BJ (cell line): ENCODE measurements at regions not wholly inside any gene's neighbourhood (a gene's known extent, or its start where the extent isn't known, plus 50 kb on each side); places are given as distances from the start of the nearest gene placed in this dataset.

Source experiments
- CTCF ChIA-PET: fragments of 350-600 bp; formaldehyde crosslinking; extraction: SDS; loops from one replicate; lab custom pipeline; 2021; ENCODE audit warnings: antibody characterized with exemption, inconsistent platforms; lab: Yijun Ruan, JAX
- POLR2A ChIA-PET: fragments of 300-600 bp; sonication (Branson Sonifier 250); formaldehyde crosslinking; extraction: SDS; loops from one replicate; lab custom pipeline; 2021; ENCODE audit warnings: antibody characterized with exemption; lab: Charles Lee
- DNase-seq: peaks from one replicate; pipeline ENCODE4 v3.0.0-alpha.2; 2011; ENCODE audit warnings: low read depth
- H3K27me3 ChIP-seq: 2 replicates; pipeline ENCODE4 v1.6.0; 2011; ENCODE audit warnings: low read length; ENCODE audit not compliant: control insufficient read depth, insufficient read depth
- H3K36me3 ChIP-seq: 2 replicates; pipeline ENCODE4 v1.5.1; 2011; ENCODE audit warnings: low read length; ENCODE audit not compliant: control insufficient read depth, insufficient read depth
- H3K4me3 ChIP-seq: 2 replicates; pipeline ENCODE4 v1.5.1; 2011; ENCODE audit warnings: low read depth, mild to moderate bottlenecking, control low read depth, low read length
- TF ChIP-seq, protein P1 (sequence below): IDR thresholded peaks from 2 replicates; pipeline ENCODE4 v1.5.1; 2011; ENCODE audit warnings: low read depth, mild to moderate bottlenecking, control low read depth, inconsistent platforms, low read length, moderate library complexity; ENCODE audit not compliant: insufficient read depth

DNA sequence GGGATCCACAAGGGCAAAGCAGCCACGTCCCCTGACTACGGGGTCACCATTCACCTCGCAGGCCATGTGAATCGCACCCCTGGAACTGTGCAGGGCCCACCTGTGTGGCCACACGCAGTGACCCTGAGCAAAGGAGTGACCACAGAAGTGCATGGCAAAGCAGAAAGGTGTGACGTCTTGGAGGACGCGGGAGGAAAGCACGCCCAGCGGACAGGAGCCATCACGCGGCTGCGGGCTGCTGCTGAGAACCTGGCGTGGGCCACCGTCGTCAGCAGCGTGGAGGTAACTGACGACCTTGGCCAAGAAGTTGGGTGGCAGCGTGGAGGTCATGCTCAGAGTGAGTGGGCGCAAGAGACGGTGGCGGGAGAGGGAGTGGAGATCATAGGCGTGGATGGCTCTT, 76.7 kb upstream of the C1orf174 start:
- CTCF ChIA-PET, result no interaction called here

GRCh38 chr1:3978196-3978989, 78.3 kb upstream of the C1orf174 start:
- CTCF ChIA-PET, result no interaction called here

More for the DNA sequence above, 76.7 kb upstream of the C1orf174 start:
- POLR2A ChIA-PET, result no interaction called here
- no peak for DNase-seq
- Histone ChIP-seq H3K36me3 (no peaks in the 10 kb centered on the region), H3K27me3 (no peaks in the 10 kb centered on the region), H3K4me3 (no peak overlapping the region)
- TF ChIP-seq, protein P1, sequence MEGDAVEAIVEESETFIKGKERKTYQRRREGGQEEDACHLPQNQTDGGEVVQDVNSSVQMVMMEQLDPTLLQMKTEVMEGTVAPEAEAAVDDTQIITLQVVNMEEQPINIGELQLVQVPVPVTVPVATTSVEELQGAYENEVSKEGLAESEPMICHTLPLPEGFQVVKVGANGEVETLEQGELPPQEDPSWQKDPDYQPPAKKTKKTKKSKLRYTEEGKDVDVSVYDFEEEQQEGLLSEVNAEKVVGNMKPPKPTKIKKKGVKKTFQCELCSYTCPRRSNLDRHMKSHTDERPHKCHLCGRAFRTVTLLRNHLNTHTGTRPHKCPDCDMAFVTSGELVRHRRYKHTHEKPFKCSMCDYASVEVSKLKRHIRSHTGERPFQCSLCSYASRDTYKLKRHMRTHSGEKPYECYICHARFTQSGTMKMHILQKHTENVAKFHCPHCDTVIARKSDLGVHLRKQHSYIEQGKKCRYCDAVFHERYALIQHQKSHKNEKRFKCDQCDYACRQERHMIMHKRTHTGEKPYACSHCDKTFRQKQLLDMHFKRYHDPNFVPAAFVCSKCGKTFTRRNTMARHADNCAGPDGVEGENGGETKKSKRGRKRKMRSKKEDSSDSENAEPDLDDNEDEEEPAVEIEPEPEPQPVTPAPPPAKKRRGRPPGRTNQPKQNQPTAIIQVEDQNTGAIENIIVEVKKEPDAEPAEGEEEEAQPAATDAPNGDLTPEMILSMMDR, result no peak

GRCh38 chr1:3978990-3979325, 78.9 kb upstream of the C1orf174 start:
- Histone ChIP-seq H3K36me3 (no peaks in the 10 kb centered on the region), H3K27me3 (no peaks in the 10 kb centered on the region), H3K4me3 (no peak overlapping the region)
- TF ChIP-seq, protein P1, result no peak
- ChIA-PET CTCF (no interaction called here), POLR2A (no interaction called here)
- no peak for DNase-seq

More at GRCh38 chr1:3978196-3978989, 78.3 kb upstream of the C1orf174 start:
- no peak for DNase-seq
- H3K36me3 ChIP-seq, result no peaks in the 10 kb centered on the region
- POLR2A ChIA-PET, result no interaction called here
- no peaks in the 10 kb centered on the region for H3K27me3 ChIP-seq
- no peak overlapping the region for H3K4me3 ChIP-seq
- TF ChIP-seq, protein P1, result no peak

GRCh38 chr1:3981261-3981660, 81.2 kb upstream of the C1orf174 start:
- TF ChIP-seq, protein P1, result no peak
- DNase-seq, result no peak
- H3K36me3 ChIP-seq, result no peaks in the 10 kb centered on the region
- no peaks in the 10 kb centered on the region for H3K27me3 ChIP-seq
- no peak overlapping the region for H3K4me3 ChIP-seq
- ChIA-PET CTCF (no interaction called here), POLR2A (no interaction called here)

DNA sequence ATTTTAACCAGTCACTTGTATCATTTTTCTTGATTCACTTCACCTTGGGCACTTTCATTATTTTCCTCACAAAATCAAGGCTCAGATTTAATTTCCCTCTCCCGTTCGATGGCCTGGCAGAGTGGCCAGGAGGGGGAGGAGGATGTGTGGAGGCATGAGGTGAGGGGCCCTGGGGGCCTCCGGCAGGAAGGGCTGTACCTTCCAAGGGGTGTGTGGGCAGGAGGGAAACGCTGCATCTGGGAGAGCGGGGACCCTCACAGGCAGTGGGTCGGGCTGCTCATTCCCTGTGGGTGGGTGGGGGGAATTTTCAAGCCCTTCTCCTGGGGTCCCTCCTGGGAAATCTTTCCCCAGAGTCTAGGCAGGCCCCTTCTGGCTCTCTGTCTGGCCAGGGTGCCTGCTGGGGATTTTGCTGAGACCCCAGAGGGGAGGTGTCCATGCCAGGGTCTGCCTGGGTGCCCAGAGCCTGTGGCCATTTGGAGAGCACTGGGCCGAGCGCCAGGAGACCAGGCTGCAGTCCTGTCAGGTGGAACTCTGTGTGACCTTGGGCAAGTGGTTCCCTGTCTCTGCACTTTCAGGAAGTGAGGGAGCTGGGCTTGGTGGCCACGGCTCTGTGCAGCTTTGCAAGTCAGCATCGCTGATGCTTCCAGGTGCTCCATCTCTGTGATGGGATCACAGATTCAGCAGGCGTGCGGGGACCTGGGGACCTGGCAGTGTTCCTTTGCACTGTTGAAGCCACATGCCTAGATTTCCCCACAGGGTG, 81.9 kb upstream of the C1orf174 start:
- TF ChIP-seq, protein P1, result no peak
- H3K36me3 ChIP-seq, result no peaks in the 10 kb centered on the region
- no peak overlapping the region for H3K4me3 ChIP-seq
- no peak for DNase-seq
- no peaks in the 10 kb centered on the region for H3K27me3 ChIP-seq
- ChIA-PET CTCF (no interaction called here), POLR2A (no interaction called here)
